ENCODE measurements at regions not wholly inside any gene's neighbourhood (a gene's known extent, or its start where the extent isn't known, plus 50 kb on each side); places are given as distances from the start of the nearest gene placed in this dataset.
"Not testable (repeated sequence)": the region's sequence is repeated elsewhere in the genome, so short reads cannot be mapped to it uniquely, and the experiment has no call there.

GRCh38 chr22:22178992-22179391 lies 65.6 kb upstream of the VPREB1 start:
- Mint-ChIP-seq H3K27ac (no peak overlapping the region), H3K36me3 (ENCODE audit: low read depth) (no peaks in the 10 kb centered on the region), H3K4me3 (no peak overlapping the region), H3K27me3 (peaks cover 20% of the 10 kb centered on the region), H3K4me1 (peaks cover 3% of the 10 kb centered on the region), H3K9me3 (no peaks in the 10 kb centered on the region)
- no peak for DNase-seq
- intact Hi-C loops (cut with micrococcal nuclease), result no loop called here

GRCh38 chr22:22178355-22178965 lies 66.1 kb upstream of the VPREB1 start:
- Mint-ChIP-seq H3K4me3 (no peak overlapping the region), H3K27me3 (peaks cover 19% of the 10 kb centered on the region), H3K36me3 (ENCODE audit: low read depth) (no peaks in the 10 kb centered on the region), H3K27ac (no peak overlapping the region), H3K4me1 (peaks cover 3% of the 10 kb centered on the region), H3K9me3 (no peaks in the 10 kb centered on the region)
- intact Hi-C loops (cut with micrococcal nuclease), result no loop called here
- no peak for DNase-seq

GRCh38 chr22:22176929-22177616 lies 67.5 kb upstream of the VPREB1 start:
- DNase-seq, result no peak
- no peak overlapping the region for H3K27ac Mint-ChIP-seq
- H3K36me3 Mint-ChIP-seq (ENCODE audit: low read depth), result no peaks in the 10 kb centered on the region
- H3K4me1 Mint-ChIP-seq, result peaks cover 3% of the 10 kb centered on the region
- intact Hi-C loops (cut with micrococcal nuclease), result no loop called here
- H3K27me3 Mint-ChIP-seq, result peaks cover 13% of the 10 kb centered on the region
- H3K9me3 Mint-ChIP-seq, result no peaks in the 10 kb centered on the region
- no peak overlapping the region for H3K4me3 Mint-ChIP-seq

- H3K36me3 Mint-ChIP-seq (ENCODE audit: low read depth); intact Hi-C loops (cut with micrococcal nuclease); DNase-seq; H3K4me1 Mint-ChIP-seq; H3K27ac Mint-ChIP-seq; H3K9me3 Mint-ChIP-seq; H3K4me3 Mint-ChIP-seq: not testable (repeated sequence)
- peaks cover 11% of the 10 kb centered on the region for H3K27me3 Mint-ChIP-seq
Observed at GRCh38 chr22:22172896-22173628, 71.5 kb upstream of the VPREB1 start.

- no peak for DNase-seq
- no peak overlapping the region for H3K27ac Mint-ChIP-seq
- intact Hi-C loops (cut with micrococcal nuclease), result no loop called here
- H3K4me1 Mint-ChIP-seq, result peaks cover 2% of the 10 kb centered on the region
- no peak overlapping the region for H3K4me3 Mint-ChIP-seq
- H3K9me3 Mint-ChIP-seq, result no peaks in the 10 kb centered on the region
- no peaks in the 10 kb centered on the region for H3K36me3 Mint-ChIP-seq (ENCODE audit: low read depth)
- H3K27me3 Mint-ChIP-seq, result peaks cover 7% of the 10 kb centered on the region
Observed at GRCh38 chr22:22171357-22172218, 73.0 kb upstream of the VPREB1 start.

- Mint-ChIP-seq H3K36me3 (ENCODE audit: low read depth) (no peaks in the 10 kb centered on the region), H3K4me3 (no peak overlapping the region), H3K4me1 (peaks cover 2% of the 10 kb centered on the region), H3K27me3 (peaks cover 6% of the 10 kb centered on the region), H3K9me3 (no peaks in the 10 kb centered on the region), H3K27ac (no peak overlapping the region)
- no peak for DNase-seq
- intact Hi-C loops (cut with micrococcal nuclease), result no loop called here
Observed at GRCh38 chr22:22169923-22170322, 74.7 kb upstream of the VPREB1 start.

- Mint-ChIP-seq H3K4me3 (no peak overlapping the region), H3K4me1 (peaks cover 2% of the 10 kb centered on the region), H3K27ac (no peak overlapping the region), H3K36me3 (ENCODE audit: low read depth) (no peaks in the 10 kb centered on the region), H3K27me3 (peaks cover 6% of the 10 kb centered on the region), H3K9me3 (no peaks in the 10 kb centered on the region)
- intact Hi-C loops (cut with micrococcal nuclease), result no loop called here
- DNase-seq, result no peak
Observed at GRCh38 chr22:22168941-22169867, 75.4 kb upstream of the VPREB1 start.

GRCh38 chr22:22168190-22168940 lies 76.2 kb upstream of the VPREB1 start:
- intact Hi-C loops (cut with micrococcal nuclease), result no loop called here
- H3K4me1 Mint-ChIP-seq, result peaks cover 2% of the 10 kb centered on the region
- DNase-seq, result no peak
- H3K36me3 Mint-ChIP-seq (ENCODE audit: low read depth), result no peaks in the 10 kb centered on the region
- H3K27me3 Mint-ChIP-seq, result peaks cover 7% of the 10 kb centered on the region
- peak overlapping the region; percentile 49 for H3K4me3 Mint-ChIP-seq
- H3K9me3 Mint-ChIP-seq, result no peaks in the 10 kb centered on the region
- peak overlapping the region; percentile 58 for H3K27ac Mint-ChIP-seq

GRCh38 chr22:22167791-22168189 lies 76.8 kb upstream of the VPREB1 start:
- Mint-ChIP-seq H3K36me3 (ENCODE audit: low read depth) (no peaks in the 10 kb centered on the region), H3K4me1 (peaks cover 2% of the 10 kb centered on the region), H3K9me3 (no peaks in the 10 kb centered on the region), H3K27me3 (peaks cover 10% of the 10 kb centered on the region), H3K27ac (no peak overlapping the region), H3K4me3 (no peak overlapping the region)
- intact Hi-C loops (cut with micrococcal nuclease), result no loop called here
- no peak for DNase-seq

- H3K4me3 Mint-ChIP-seq, result no peak overlapping the region
- H3K27me3 Mint-ChIP-seq, result peaks cover 10% of the 10 kb centered on the region
- peaks cover 2% of the 10 kb centered on the region for H3K4me1 Mint-ChIP-seq
- no peaks in the 10 kb centered on the region for H3K36me3 Mint-ChIP-seq (ENCODE audit: low read depth)
- intact Hi-C loops (cut with micrococcal nuclease), result no loop called here
- no peak for DNase-seq
- no peaks in the 10 kb centered on the region for H3K9me3 Mint-ChIP-seq
- H3K27ac Mint-ChIP-seq, result no peak overlapping the region
Observed at GRCh38 chr22:22166941-22167713, 77.5 kb upstream of the VPREB1 start.

GRCh38 chr22:22165936-22166710 lies 78.5 kb upstream of the VPREB1 start:
- intact Hi-C loops (cut with micrococcal nuclease), result no loop called here
- H3K4me1 Mint-ChIP-seq, result peaks cover 2% of the 10 kb centered on the region
- H3K36me3 Mint-ChIP-seq (ENCODE audit: low read depth), result no peaks in the 10 kb centered on the region
- no peaks in the 10 kb centered on the region for H3K9me3 Mint-ChIP-seq
- H3K27ac Mint-ChIP-seq, result no peak overlapping the region
- DNase-seq, result no peak
- peaks cover 10% of the 10 kb centered on the region for H3K27me3 Mint-ChIP-seq
- H3K4me3 Mint-ChIP-seq, result no peak overlapping the region
